GM21447 (cell line): ENCODE measurements at regions not wholly inside any gene's neighbourhood (a gene's known extent, or its start where the extent isn't known, plus 50 kb on each side); places are given as distances from the start of the nearest gene placed in this dataset.
A peak's percentile ranks its signal among the peaks of the same experiment; 100 is the strongest.
"Not testable (repeated sequence)": the region's sequence is repeated elsewhere in the genome, so short reads cannot be mapped to it uniquely, and the experiment has no call there.

Experiments
- ATAC-seq: cut with Tn5 transposase; IDR thresholded peaks from one replicate; pipeline ENCODE4 v1.9.1; 2021; ENCODE audit not compliant: unreplicated experiment

DNA sequence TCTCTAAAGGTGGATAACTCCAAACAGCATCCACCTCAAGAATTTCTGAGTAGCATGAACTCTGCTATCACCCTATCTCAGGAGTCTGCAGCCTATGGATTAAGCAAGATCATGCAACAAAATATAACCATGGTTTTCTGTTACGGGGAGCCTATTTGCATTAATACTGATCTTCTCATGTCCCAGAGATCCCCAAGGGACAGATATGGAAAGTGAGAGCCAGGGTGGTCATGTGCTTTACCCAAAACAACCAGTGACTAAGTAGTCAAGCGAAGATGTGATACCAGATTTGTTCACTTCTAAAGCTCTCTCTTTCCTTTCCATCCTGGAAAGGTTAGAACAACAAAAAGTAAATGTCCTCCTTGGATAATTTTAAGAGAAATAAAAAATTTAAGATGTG is 125.1 kb downstream of the PRRX1 start:
- peak; percentile 59 for ATAC-seq

DNA sequence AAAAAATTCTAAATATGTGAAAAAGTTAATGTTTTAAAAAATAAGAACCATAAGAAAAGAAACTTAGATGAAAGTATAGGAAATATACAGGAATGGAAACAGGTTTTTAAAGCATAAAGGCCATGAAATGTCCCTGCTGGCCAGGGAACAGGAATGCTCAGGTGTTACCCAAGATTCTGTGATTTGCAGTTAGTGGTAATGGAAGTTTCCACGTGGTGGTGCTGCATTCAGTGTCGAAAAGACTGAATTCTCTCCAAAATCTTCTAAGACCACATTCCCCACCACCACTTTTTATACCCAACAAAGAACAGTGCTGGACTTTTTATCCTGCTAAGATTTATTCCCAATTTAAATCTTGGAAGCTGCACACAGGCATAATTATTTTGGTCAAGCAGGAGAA is 126.2 kb downstream of the PRRX1 start:
- ATAC-seq, result no peak

DNA sequence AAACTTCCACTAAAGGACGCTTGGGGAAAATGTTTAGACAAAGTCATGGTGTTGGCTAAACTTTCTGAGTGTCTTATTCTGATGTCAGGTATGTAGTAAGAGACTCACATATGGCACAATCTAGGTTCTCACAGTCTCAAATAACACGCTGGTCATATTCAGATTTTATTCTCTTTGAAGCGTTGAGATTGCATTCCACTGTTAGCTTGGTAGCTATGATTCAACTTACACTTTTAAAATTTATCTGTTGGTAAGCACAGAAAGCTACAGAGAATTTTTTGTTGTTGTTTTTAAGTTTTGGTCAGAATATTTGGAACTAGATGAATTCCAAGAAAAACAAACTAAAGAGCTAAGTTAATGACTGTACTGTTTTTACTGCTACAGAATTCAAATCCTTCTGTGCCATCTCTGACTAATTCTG is 126.7 kb downstream of the PRRX1 start:
- no peak for ATAC-seq

DNA sequence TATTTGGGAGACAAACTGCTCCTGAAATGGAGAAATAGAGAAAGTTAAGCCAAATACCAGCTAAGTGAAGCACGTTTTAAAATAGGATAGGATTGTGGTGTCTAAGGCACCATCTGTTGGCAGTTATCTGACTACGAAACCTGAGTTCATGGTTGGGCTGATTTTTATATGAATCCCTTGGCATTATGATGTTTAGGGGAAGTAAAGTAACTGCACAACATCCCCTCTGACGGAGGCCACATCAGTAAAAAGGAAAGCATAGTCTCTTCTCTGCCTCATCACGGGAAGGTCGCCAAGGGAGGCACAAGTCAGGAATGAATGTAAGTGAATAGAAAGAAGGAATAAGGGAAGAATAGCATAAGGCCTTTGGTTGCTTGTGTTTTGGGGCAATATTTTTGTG is 128.0 kb downstream of the PRRX1 start:
- no peak for ATAC-seq

DNA sequence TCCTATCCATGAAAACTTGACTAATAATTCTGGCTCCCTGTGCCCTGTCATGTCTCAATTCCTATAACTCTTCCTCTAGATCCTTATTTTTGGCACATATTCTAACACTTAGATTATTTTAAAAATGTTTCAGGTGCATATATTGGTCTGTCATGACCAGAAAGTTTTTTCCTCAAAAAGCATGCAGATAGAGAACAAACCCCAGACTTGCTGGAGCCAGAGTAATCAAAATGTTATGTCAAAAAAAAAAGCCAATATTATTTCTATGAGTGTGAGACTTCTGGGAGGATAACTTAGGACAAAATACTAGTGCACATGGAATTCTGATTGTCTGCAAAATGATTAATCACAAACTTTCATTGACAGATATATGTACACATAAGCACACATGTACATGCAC is 135.1 kb upstream of the MROH9 start:
- no peak for ATAC-seq

DNA sequence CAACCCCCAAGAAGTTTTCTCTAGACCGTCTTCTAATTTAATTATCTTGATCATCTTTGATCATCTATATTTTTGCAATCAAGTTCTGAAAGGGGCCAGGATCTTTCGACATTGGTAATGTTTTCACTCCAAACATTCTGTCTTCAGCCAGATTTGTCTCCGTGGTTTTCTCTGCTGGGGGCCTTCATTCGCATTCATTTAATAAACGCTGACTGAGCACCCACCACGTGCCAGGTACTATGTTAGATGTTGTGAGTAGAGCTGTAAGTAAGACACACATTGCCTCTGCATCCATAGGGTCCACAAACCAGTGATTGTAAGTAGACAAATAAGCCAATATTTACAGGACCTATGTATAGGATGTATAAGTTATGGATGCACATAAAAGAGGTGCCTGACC is 134.5 kb upstream of the MROH9 start:
- no peak for ATAC-seq

DNA sequence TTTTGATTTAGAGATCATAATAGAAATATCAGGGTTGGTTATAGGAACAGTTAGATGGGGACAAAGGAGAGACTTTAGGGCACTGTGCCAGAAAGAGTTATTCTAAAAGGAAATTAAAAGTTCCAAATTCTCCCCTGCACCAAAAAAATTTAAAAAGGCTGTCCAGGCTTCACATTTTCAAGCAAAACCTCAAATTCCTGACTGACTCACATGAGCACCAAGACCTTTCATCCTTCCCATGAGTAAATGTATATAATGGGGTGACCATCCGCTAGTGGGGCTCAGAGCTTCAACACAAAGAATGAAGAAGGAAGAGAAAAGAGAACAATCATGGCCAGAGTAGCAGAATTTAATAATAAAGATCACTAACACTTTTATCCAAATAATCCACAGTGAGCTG is 131.6 kb upstream of the MROH9 start:
- no peak for ATAC-seq

DNA sequence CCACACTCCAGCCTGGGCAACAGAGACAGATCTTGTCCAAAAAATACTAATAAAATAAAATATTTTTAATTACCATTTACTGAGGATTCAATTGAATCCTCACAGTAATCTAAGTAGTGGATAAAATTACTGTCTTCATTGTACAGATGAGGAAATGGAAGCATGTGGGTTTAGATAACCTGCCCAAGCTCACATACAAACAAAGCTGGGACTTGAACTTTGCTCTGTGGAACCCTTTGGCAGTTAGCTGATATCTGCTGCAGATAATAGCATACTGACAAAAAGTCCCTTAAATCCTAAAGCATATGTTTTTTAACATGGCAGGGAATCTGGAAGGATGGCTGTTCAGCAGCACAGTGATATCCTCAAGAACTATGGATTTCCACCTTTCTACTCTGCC is 130.9 kb upstream of the MROH9 start:
- ATAC-seq, result no peak

- ATAC-seq, result no peak
Observed at GRCh38 chr1:170804879-170805278, 130.5 kb upstream of the MROH9 start.

- no peak for ATAC-seq
Observed at GRCh38 chr1:170806961-170807360, 128.4 kb upstream of the MROH9 start.

DNA sequence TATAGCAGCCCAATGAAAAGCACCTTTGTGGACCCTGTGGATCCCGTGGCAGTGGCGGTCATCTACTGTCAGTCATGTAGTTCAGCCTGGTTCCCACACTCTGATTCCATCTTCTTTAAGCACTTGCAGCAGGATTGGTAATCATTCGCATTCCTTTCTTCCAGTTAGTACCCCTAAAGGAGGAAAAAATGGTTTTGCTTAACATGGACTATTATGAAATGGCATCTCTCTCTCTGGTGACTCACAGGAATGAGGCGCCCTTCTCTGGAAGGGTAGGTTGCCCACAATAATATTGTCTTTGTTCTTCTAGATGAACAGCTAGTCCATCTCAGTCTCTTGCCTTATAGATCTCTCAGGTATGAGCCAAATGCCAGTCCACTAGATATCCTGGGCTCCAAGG is 127.9 kb upstream of the MROH9 start:
- ATAC-seq, result no peak

- ATAC-seq, result no peak
Observed at GRCh38 chr1:170808216-170808885, 127.0 kb upstream of the MROH9 start.

DNA sequence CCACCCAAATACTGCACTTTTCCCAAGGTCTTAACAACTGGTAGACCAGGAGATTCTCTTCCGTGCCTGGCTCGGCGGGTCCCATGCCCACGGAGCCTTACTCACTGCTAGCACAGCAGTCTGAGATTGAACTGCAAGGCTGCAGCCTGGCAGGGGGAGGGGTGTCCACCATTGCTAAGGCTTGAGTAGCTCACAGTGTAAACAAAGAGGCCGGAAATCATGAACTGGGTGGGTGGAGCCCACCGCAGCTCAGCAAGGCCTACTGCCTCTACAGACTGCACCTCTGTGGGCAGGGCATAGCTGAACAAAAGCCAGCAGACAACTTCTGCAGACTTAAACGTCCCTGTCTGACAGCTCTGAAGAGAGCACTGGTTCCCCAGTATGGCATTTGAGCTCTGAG is 124.3 kb upstream of the MROH9 start:
- ATAC-seq, result not testable (repeated sequence)

DNA sequence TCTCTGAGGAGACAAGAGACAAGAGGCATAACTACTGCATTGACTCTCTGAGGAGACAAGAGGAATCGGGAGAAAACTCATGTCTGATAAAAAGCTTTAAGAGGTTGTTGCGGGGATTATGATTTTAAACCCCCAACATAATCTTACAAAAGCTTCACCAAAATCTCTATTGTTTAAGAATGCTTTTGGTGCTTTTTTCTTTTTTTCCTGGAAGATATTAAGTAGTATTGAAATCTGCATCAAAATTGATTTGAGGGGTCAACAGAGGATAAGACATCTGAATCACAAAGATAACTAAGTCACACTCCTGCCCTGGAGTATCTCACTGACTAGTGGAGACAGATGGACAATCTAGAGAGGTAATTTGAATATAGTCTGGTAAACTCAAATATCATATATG is 115.6 kb upstream of the MROH9 start:
- ATAC-seq, result no peak

GRCh38 chr1:170823120-170823519 is 112.2 kb upstream of the MROH9 start:
- no peak for ATAC-seq

DNA sequence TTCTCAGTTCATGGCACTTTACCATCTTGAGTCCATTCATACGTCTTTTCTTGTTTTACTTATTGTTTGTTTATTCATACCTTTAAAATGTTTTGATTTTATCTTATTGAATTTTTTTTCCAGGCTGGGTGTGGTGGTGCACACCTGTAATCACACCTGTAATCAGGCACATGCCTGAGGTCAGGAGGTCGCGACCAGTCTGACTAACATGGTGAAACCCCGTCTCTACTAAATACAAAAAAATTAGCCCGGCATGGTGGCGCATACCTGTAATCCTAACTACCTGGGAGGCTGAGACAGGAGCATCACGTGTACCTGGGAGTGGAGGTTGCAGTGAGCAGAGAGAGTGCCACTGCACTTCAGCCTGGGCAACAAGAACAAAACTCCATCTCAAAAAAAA is 104.1 kb upstream of the MROH9 start:
- no peak for ATAC-seq

GRCh38 chr1:170836141-170836540 is 99.2 kb upstream of the MROH9 start:
- ATAC-seq, result no peak

GRCh38 chr1:170840371-170840770 is 95.0 kb upstream of the MROH9 start:
- ATAC-seq, result no peak

- ATAC-seq, result peak; percentile 84
Observed at GRCh38 chr1:170853302-170853701, 82.0 kb upstream of the MROH9 start.

GRCh38 chr1:170853867-170854266 is 81.5 kb upstream of the MROH9 start:
- ATAC-seq, result no peak

GRCh38 chr1:170854677-170855076 is 80.7 kb upstream of the MROH9 start:
- ATAC-seq, result no peak

DNA sequence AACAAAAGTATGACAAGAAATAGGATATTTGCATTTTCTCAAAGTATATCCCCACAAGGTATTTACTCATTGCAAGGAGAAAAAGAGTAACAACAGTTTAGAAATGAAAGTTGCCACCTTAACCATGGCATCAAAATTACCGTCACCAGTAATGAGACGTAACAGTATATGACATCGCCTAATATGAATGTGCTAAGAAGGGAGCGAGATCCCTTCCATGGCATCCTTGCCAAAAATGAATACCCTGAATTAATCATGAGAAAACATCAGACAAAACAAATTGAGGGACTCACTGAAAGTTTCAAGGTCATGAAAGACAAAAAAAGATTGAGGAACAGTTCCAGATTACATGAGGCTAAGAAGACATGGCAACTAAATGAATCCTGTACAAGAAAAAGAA is 78.9 kb upstream of the MROH9 start:
- ATAC-seq, result no peak

DNA sequence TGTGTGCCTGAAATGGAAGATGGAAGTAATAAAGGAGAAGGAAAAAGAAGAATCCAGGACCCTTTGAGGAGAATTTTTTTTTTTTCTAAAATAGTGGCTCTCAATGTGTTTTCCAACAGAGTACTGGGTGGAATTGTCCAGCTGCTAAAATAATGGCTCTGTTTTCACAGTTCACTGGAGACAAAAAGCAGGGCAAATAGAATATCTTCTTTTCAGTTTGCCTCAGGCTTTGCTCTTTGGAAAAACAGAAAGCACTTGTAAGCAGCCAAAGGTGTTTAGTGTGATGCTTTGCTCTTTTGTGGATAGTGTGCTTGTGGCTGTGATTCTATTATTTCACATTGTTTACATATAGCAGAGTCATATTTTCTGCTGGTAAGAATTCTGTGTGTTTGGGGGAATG is 77.4 kb upstream of the MROH9 start:
- no peak for ATAC-seq

DNA sequence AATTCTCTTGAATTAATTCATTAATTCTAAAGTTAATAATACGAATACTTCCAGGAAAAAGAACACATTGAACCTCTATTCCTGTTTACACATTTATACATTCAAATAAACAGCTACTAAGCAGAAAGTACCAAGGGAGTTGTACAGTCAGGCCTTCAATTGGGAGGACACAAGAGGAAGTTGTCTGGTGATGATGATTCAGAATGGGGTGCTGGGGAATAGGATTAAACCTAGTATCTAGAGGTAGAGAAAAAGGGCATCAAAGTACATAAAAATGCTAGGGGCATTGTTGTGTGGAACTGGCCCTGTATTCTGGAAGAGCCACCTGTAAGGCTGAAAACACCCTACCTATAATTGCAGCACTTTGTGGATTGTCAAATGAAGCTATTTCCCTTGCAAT is 71.7 kb upstream of the MROH9 start:
- ATAC-seq, result no peak
